Neural progenitor cell (in vitro differentiated cells): ENCODE measurements at regions not wholly inside any gene's neighbourhood (a gene's known extent, or its start where the extent isn't known, plus 50 kb on each side); places are given as distances from the start of the nearest gene placed in this dataset.

ENCODE experiments used
- CTCF ChIP-seq: fragments of 200-600 bp; sonication (generic); IDR thresholded peaks from 2 replicates; pipeline ENCODE4 v1.5.1; 2017; ENCODE audit warnings: antibody characterized with exemption, mild to moderate bottlenecking
- EZH2 ChIP-seq: fragments of 200-600 bp; sonication (generic); IDR thresholded peaks from 2 replicates; pipeline ENCODE4 v1.6.1; 2017; ENCODE audit warnings: antibody characterized with exemption, mild to moderate bottlenecking, moderate library complexity
- EZH2phosphoT487 ChIP-seq: fragments of 200-600 bp; sonication (generic); IDR thresholded peaks from 2 replicates; pipeline ENCODE4 v1.6.1; 2017; ENCODE audit warnings: antibody characterized with exemption

GRCh38 chr9:18245911-18246310, 228.0 kb upstream of the ADAMTSL1 start:
- TF ChIP-seq CTCF (no peak), EZH2 (no peak), EZH2phosphoT487 (no peak)
